Astrocyte (in vitro differentiated cells and primary cell): ENCODE measurements at regions not wholly inside any gene's neighbourhood (a gene's known extent, or its start where the extent isn't known, plus 50 kb on each side); places are given as distances from the start of the nearest gene placed in this dataset.
"Not testable (repeated sequence)": the region's sequence is repeated elsewhere in the genome, so short reads cannot be mapped to it uniquely, and the experiment has no call there.

ENCODE experiments used
- DNase-seq: peaks from one replicate; pipeline ENCODE4 v3.0.0-alpha.2; 2010; ENCODE audit warnings: low read depth
- FAIRE-seq: peaks from 2 replicates; lab custom pipeline; 2011; peaks lifted over from hg19 to GRCh38; lab: Jason Lieb, UNC
- H2AFZ ChIP-seq: 2 replicates; pipeline ENCODE4 v1.6.0; 2012; ENCODE audit warnings: low read depth, low read length, inconsistent platforms
- H3K27ac ChIP-seq: 2 replicates; pipeline ENCODE4 v1.5.1; 2011; ENCODE audit warnings: low read depth, low read length, inconsistent platforms
- H3K27me3 ChIP-seq: 2 replicates; pipeline ENCODE4 v1.6.0; 2011; ENCODE audit warnings: low read length, inconsistent platforms; ENCODE audit not compliant: insufficient read depth
- H3K36me3 ChIP-seq: 2 replicates; pipeline ENCODE4 v1.5.1; 2011; ENCODE audit warnings: low read length, inconsistent platforms; ENCODE audit not compliant: insufficient read depth
- H3K4me1 ChIP-seq: 2 replicates; pipeline ENCODE4 v1.5.1; 2011; ENCODE audit warnings: low read length, inconsistent platforms; ENCODE audit not compliant: insufficient read depth
- H3K4me2 ChIP-seq: 2 replicates; pipeline ENCODE4 v1.6.0; 2012; ENCODE audit warnings: low read length, inconsistent platforms
- H3K4me3 ChIP-seq: 2 replicates; pipeline ENCODE4 v1.5.1; 2011; ENCODE audit warnings: low read depth, mild to moderate bottlenecking, low read length, inconsistent platforms; ENCODE audit not compliant: insufficient read depth
- H3K79me2 ChIP-seq: 2 replicates; pipeline ENCODE4 v1.6.0; 2012; ENCODE audit warnings: mild to moderate bottlenecking, low read length, inconsistent platforms; ENCODE audit not compliant: insufficient read depth
- H3K9ac ChIP-seq: 2 replicates; pipeline ENCODE4 v1.6.0; 2012; ENCODE audit warnings: mild to moderate bottlenecking, low read length, inconsistent platforms
- H3K9me3 ChIP-seq: 2 replicates; pipeline ENCODE4 v1.5.1; 2012; ENCODE audit warnings: low read depth, mild to moderate bottlenecking, low read length, inconsistent platforms; ENCODE audit not compliant: insufficient read depth
- H4K20me1 ChIP-seq: 2 replicates; pipeline ENCODE4 v1.6.0; 2012; ENCODE audit warnings: low read length, inconsistent platforms; ENCODE audit not compliant: insufficient read depth
- H3K27ac Mint-ChIP-seq: one replicate; pipeline ENCODE4 v1.8.0; 2021; ENCODE audit warnings: mild to moderate bottlenecking, mixed read lengths; ENCODE audit not compliant: unreplicated experiment
- H3K27me3 Mint-ChIP-seq: one replicate; pipeline ENCODE4 v1.8.0; 2021; ENCODE audit warnings: low read depth, mixed read lengths; ENCODE audit not compliant: unreplicated experiment
- H3K36me3 Mint-ChIP-seq: one replicate; pipeline ENCODE4 v1.8.0; 2021; ENCODE audit warnings: low read depth, mixed read lengths; ENCODE audit not compliant: unreplicated experiment
- H3K4me1 Mint-ChIP-seq: one replicate; pipeline ENCODE4 v1.8.0; 2021; ENCODE audit warnings: low read depth, mixed read lengths; ENCODE audit not compliant: unreplicated experiment
- H3K4me3 Mint-ChIP-seq: one replicate; pipeline ENCODE4 v1.8.0; 2021; ENCODE audit warnings: mild to moderate bottlenecking, moderate library complexity, mixed read lengths; ENCODE audit not compliant: unreplicated experiment
- H3K9me3 Mint-ChIP-seq: one replicate; pipeline ENCODE4 v1.8.0; 2021; ENCODE audit warnings: mild to moderate bottlenecking, mixed read lengths; ENCODE audit not compliant: unreplicated experiment
- EZH2 ChIP-seq: IDR thresholded peaks from 2 replicates; pipeline ENCODE4 v1.6.1; 2012; ENCODE audit warnings: mild to moderate bottlenecking, low read length, inconsistent platforms; ENCODE audit not compliant: insufficient read depth
- TF ChIP-seq, protein P1 (sequence below): IDR thresholded peaks from 2 replicates; pipeline ENCODE4 v1.5.1; 2011; ENCODE audit warnings: low read depth, mild to moderate bottlenecking, inconsistent platforms, low read length, moderate library complexity; ENCODE audit not compliant: insufficient read depth

DNA sequence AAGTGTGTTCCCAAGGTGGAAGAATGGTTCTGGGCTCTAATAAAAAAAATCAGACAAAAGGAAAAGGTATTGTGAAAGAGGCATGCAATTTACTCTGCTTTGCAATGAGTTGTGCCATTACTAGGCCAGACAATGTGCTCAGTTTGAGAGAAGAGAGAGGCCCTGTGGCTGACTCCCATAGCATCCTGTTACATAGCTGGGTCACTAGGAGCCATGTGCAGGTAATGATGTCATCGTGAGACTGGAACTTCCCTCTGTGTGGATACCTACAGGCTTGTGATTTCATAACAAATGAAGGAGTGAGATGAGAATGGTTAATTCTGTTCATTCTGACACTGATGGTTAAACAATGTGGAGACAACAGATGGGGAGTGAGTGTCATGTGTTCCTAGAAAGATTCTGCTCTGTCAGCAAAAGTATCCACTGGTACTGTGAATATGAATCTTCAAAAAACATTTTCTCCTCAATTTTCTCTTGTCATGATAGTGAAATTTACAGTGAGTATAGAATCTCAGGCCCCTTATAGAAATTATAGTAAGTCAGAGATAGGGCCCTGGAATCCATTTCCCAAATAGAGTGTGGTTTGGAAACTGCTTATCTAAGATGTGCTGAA is 648.7 kb upstream of the DPPA4 start:
- Histone ChIP-seq H2AFZ (no peak overlapping the region), H3K4me3 (no peak overlapping the region), H3K36me3 (no peaks in the 10 kb centered on the region), H3K4me2 (no peak overlapping the region), H4K20me1 (no peaks in the 10 kb centered on the region), H3K9me3 (no peaks in the 10 kb centered on the region), H3K27me3 (no peaks in the 10 kb centered on the region), H3K9ac (no peak overlapping the region), H3K79me2 (no peaks in the 10 kb centered on the region), H3K27ac (no peak overlapping the region), H3K4me1 (no peaks in the 10 kb centered on the region)
- Mint-ChIP-seq H3K9me3 (no peaks in the 10 kb centered on the region), H3K27me3 (no peaks in the 10 kb centered on the region), H3K4me3 (no peak overlapping the region), H3K36me3 (no peaks in the 10 kb centered on the region), H3K27ac (no peak overlapping the region), H3K4me1 (no peaks in the 10 kb centered on the region)
- FAIRE-seq (no peak), DNase-seq (no peak)
- TF ChIP-seq EZH2: no peak
- TF ChIP-seq, protein P1, sequence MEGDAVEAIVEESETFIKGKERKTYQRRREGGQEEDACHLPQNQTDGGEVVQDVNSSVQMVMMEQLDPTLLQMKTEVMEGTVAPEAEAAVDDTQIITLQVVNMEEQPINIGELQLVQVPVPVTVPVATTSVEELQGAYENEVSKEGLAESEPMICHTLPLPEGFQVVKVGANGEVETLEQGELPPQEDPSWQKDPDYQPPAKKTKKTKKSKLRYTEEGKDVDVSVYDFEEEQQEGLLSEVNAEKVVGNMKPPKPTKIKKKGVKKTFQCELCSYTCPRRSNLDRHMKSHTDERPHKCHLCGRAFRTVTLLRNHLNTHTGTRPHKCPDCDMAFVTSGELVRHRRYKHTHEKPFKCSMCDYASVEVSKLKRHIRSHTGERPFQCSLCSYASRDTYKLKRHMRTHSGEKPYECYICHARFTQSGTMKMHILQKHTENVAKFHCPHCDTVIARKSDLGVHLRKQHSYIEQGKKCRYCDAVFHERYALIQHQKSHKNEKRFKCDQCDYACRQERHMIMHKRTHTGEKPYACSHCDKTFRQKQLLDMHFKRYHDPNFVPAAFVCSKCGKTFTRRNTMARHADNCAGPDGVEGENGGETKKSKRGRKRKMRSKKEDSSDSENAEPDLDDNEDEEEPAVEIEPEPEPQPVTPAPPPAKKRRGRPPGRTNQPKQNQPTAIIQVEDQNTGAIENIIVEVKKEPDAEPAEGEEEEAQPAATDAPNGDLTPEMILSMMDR: no peak

DNA sequence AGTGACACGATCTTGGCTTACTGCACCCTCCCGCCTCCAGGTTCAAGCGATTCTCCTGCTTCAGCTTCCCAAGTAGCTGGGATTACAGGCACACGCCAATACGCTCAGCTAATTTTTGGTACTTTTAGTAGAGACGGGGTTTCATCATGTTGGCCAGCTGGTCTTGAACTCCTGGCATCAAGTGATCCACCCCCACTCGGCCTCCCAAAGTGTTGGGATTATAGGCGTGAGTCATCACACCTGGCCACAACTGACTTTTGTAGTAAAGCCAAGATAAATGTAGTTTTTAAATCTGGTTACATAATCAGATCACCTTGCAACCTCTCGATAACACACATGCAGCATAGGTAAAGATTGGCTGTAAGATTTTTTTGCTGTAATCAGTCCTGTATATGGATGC is 657.5 kb upstream of the DPPA4 start:
- no peaks in the 10 kb centered on the region for H3K36me3 ChIP-seq
- Mint-ChIP-seq H3K27me3 (no peaks in the 10 kb centered on the region), H3K4me3 (no peak overlapping the region), H3K4me1 (no peaks in the 10 kb centered on the region), H3K9me3 (peaks cover 4% of the 10 kb centered on the region), H3K36me3 (no peaks in the 10 kb centered on the region), H3K27ac (no peak overlapping the region)
- TF ChIP-seq, protein P1: no peak
- no peak for TF ChIP-seq EZH2
- H3K4me3 ChIP-seq: no peak overlapping the region
- no peaks in the 10 kb centered on the region for H3K79me2 ChIP-seq
- DNase-seq (no peak), FAIRE-seq (no peak)
- no peaks in the 10 kb centered on the region for H3K27me3 ChIP-seq
- H4K20me1 ChIP-seq: no peaks in the 10 kb centered on the region
- H3K9ac ChIP-seq: no peak overlapping the region
- no peak overlapping the region for H2AFZ ChIP-seq
- no peaks in the 10 kb centered on the region for H3K4me1 ChIP-seq
- H3K27ac ChIP-seq: no peak overlapping the region
- no peaks in the 10 kb centered on the region for H3K9me3 ChIP-seq
- H3K4me2 ChIP-seq: no peak overlapping the region

DNA sequence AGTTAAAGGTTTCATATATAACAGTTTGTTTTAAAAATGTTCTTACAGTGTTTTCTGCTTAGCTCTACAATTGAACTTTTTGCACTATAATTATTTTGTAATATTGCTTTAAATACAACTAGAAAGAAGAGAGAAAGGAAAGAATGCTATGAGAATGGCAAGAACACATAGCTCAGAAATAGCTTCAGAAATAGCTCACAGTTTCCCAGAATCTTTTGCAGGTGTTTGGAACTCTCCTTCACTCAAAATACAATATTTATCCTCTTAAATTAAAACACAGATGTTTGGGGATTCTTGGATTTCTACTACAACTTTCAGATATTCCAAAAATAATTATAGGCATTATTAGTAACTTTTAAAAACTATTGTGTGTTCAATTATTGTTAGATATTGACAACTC is 658.0 kb upstream of the DPPA4 start:
- H3K27ac ChIP-seq: no peak overlapping the region
- H3K27me3 ChIP-seq: no peaks in the 10 kb centered on the region
- H3K4me1 ChIP-seq: no peaks in the 10 kb centered on the region
- FAIRE-seq (no peak), DNase-seq (no peak)
- H3K36me3 ChIP-seq: no peaks in the 10 kb centered on the region
- no peaks in the 10 kb centered on the region for H3K27me3 Mint-ChIP-seq
- H3K9ac ChIP-seq: no peak overlapping the region
- no peak overlapping the region for H3K4me3 ChIP-seq
- no peak overlapping the region for H3K4me3 Mint-ChIP-seq
- no peak overlapping the region for H3K27ac Mint-ChIP-seq
- H3K79me2 ChIP-seq: no peaks in the 10 kb centered on the region
- no peak overlapping the region for H3K4me2 ChIP-seq
- H3K4me1 Mint-ChIP-seq: no peaks in the 10 kb centered on the region
- peaks cover 4% of the 10 kb centered on the region for H3K9me3 Mint-ChIP-seq
- TF ChIP-seq, protein P1: no peak
- no peak for TF ChIP-seq EZH2
- no peak overlapping the region for H2AFZ ChIP-seq
- no peaks in the 10 kb centered on the region for H3K9me3 ChIP-seq
- no peaks in the 10 kb centered on the region for H4K20me1 ChIP-seq
- no peaks in the 10 kb centered on the region for H3K36me3 Mint-ChIP-seq

DNA sequence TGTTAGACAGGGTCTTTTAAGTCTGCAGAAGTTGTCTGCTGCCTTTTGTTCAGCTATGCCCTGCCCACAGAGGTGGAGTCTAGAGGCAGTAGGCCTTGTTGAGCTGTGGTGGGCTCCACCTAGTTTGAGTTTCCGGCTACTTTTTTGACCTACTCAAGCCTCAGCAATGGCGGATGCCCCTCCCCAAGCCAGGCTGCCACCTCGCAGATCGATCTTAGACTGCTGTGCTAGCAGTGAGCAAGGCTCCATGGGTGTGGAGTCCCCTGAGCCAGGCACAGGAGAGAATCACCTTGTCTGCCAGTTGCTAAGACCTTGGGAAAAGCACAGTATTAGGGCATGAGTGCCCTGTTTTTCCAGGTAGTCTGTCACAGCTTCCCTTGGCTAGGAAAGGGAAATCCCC is 664.6 kb upstream of the DPPA4 start:
- not testable (repeated sequence) for H3K4me2 ChIP-seq, H3K27me3 Mint-ChIP-seq, H3K4me3 ChIP-seq, H3K4me1 ChIP-seq, H3K9ac ChIP-seq, H3K27ac ChIP-seq, H3K27me3 ChIP-seq, H4K20me1 ChIP-seq, H3K9me3 Mint-ChIP-seq, H3K79me2 ChIP-seq, H3K27ac Mint-ChIP-seq, H3K9me3 ChIP-seq, H3K4me1 Mint-ChIP-seq, H3K4me3 Mint-ChIP-seq, DNase-seq, H3K36me3 ChIP-seq, FAIRE-seq, H3K36me3 Mint-ChIP-seq, H2AFZ ChIP-seq
